SK-N-SH treated with all-trans-retinoic acid at 6 μM for 48 hours (cell line): ENCODE measurements at regions not wholly inside any gene's neighbourhood (a gene's known extent, or its start where the extent isn't known, plus 50 kb on each side); places are given as distances from the start of the nearest gene placed in this dataset.

Experiments
- ATAC-seq: fragments of 200-7000 bp; cut with Tn5 transposase; 3 replicates; pipeline ENCODE4 v1.9.1; 2020; ENCODE audit warnings: mild to moderate bottlenecking, moderate library complexity
- ARNTL ChIP-seq: fragments of 450-650 bp; formaldehyde crosslinking; IDR thresholded peaks from 2 replicates; pipeline ENCODE4 v1.5.0; 2020; ENCODE audit warnings: low read depth, mild to moderate bottlenecking, moderate library complexity, borderline replicate concordance
- BACH2 ChIP-seq: fragments of 250-450 bp; sonication (Bioruptor Pico); IDR thresholded peaks from 2 replicates; pipeline ENCODE4 v1.9.0; 2021; ENCODE audit warnings: mild to moderate bottlenecking, borderline replicate concordance
- CSDC2 ChIP-seq: fragments of 250-450 bp; sonication (Bioruptor Pico); IDR thresholded peaks from 2 replicates; pipeline ENCODE4 v1.5.0; 2020; ENCODE audit warnings: mild to moderate bottlenecking, moderate library complexity
- ESRRG ChIP-seq: fragments of 250-450 bp; sonication (Bioruptor Pico); IDR thresholded peaks from 2 replicates; pipeline ENCODE4 v1.6.1; 2021; ENCODE audit warnings: mild to moderate bottlenecking
- GLIS3 ChIP-seq: fragments of 250-450 bp; sonication (Bioruptor Pico); IDR thresholded peaks from 2 replicates; pipeline ENCODE4 v1.5.0; 2020; ENCODE audit warnings: mild to moderate bottlenecking, moderate library complexity
- ISL1 ChIP-seq: fragments of 250-450 bp; sonication (Bioruptor Pico); IDR thresholded peaks from 2 replicates; pipeline ENCODE4 v2.1.2; 2022; ENCODE audit warnings: mild to moderate bottlenecking, moderate library complexity
- OSR1 ChIP-seq: fragments of 250-450 bp; sonication (Bioruptor Pico); IDR thresholded peaks from 2 replicates; pipeline ENCODE4 v1.8.0; 2022; ENCODE audit warnings: moderate library complexity, mild to moderate bottlenecking, inconsistent platforms
- RARB ChIP-seq: fragments of 250-450 bp; sonication (Bioruptor Pico); IDR thresholded peaks from 2 replicates; pipeline ENCODE4 v1.8.0; 2021; ENCODE audit warnings: mild to moderate bottlenecking, moderate library complexity
- SNAI2 ChIP-seq: fragments of 250-450 bp; sonication (Bioruptor Pico); IDR thresholded peaks from 2 replicates; pipeline ENCODE4 v1.5.0; 2020; ENCODE audit warnings: mild to moderate bottlenecking, moderate library complexity
- TCF4 ChIP-seq: fragments of 250-450 bp; sonication (Bioruptor Pico); IDR thresholded peaks from 2 replicates; pipeline ENCODE4 v1.8.0; 2021; ENCODE audit warnings: mild to moderate bottlenecking, moderate library complexity, borderline replicate concordance
- TOX ChIP-seq: fragments of 250-450 bp; sonication (Bioruptor Pico); IDR thresholded peaks from 2 replicates; pipeline ENCODE4 v1.8.0; 2021; ENCODE audit warnings: mild to moderate bottlenecking, moderate library complexity, borderline replicate concordance
- ZC3H10 ChIP-seq: fragments of 250-450 bp; sonication (Bioruptor Pico); IDR thresholded peaks from 2 replicates; pipeline ENCODE4 v1.5.1; 2021; ENCODE audit warnings: mild to moderate bottlenecking, moderate library complexity
- ZFP3 ChIP-seq: fragments of 250-450 bp; sonication (Bioruptor Pico); IDR thresholded peaks from 2 replicates; pipeline ENCODE4 v1.5.0; 2020; ENCODE audit warnings: mild to moderate bottlenecking, moderate library complexity
- ZFP30 ChIP-seq: fragments of 450-650 bp; formaldehyde crosslinking; IDR thresholded peaks from 2 replicates; pipeline ENCODE4 v1.5.0; 2022; ENCODE audit warnings: mild to moderate bottlenecking, moderate library complexity
- ZNF565 ChIP-seq: fragments of 450-650 bp; formaldehyde crosslinking; conservative IDR thresholded peaks from 2 replicates; pipeline ENCODE4 v1.5.0; 2020; ENCODE audit warnings: low read depth, mild to moderate bottlenecking, moderate library complexity
- ZNF70 ChIP-seq: fragments of 450-650 bp; formaldehyde crosslinking; IDR thresholded peaks from 2 replicates; pipeline ENCODE4 v1.5.0; 2020; ENCODE audit warnings: mild to moderate bottlenecking, moderate library complexity
- ZNF8 ChIP-seq: fragments of 450-650 bp; formaldehyde crosslinking; IDR thresholded peaks from 2 replicates; pipeline ENCODE4 v1.5.0; 2020; ENCODE audit warnings: mild to moderate bottlenecking, moderate library complexity
- TF ChIP-seq, protein P1 (sequence below): fragments of 250-450 bp; sonication (Bioruptor Pico); IDR thresholded peaks from 2 replicates; pipeline ENCODE4 v1.5.0; 2020; ENCODE audit warnings: mild to moderate bottlenecking, moderate library complexity
- TF ChIP-seq, protein P2 (sequence below): fragments of 250-450 bp; sonication (Bioruptor Pico); IDR thresholded peaks from 2 replicates; pipeline ENCODE4 v1.5.1; 2021; ENCODE audit warnings: mild to moderate bottlenecking, moderate library complexity
- TF ChIP-seq, protein P3 (sequence below): fragments of 250-450 bp; sonication (Bioruptor Pico); IDR thresholded peaks from 2 replicates; pipeline ENCODE4 v1.8.0; 2020; ENCODE audit warnings: mild to moderate bottlenecking, moderate library complexity, borderline replicate concordance
- TF ChIP-seq, protein P4 (sequence below): fragments of 250-450 bp; sonication (Bioruptor Pico); IDR thresholded peaks from 2 replicates; pipeline ENCODE4 v1.8.0; 2021; ENCODE audit warnings: low read depth, mild to moderate bottlenecking, moderate library complexity, borderline replicate concordance

DNA sequence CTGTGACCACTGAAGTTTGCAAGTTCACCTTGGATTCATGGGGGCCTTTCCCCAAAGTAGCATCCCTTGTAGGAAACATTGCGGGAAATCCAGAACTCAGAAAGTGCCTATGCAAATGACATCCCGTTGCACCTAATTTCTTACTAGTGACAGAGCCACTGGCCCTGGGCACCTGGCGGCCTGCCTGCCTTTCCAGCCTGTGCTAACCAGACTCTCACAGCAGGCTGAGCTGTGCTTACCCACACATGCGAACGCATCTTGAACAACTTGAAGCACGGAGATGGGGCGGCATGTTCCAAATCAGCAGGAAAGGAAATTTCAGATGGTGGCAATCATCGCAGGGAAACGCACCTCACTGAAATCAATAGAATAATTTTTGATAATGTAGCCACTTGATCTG is 405.8 kb downstream of the TMEM182 start:
- no peak for ATAC-seq
- TF ChIP-seq, protein P1, sequence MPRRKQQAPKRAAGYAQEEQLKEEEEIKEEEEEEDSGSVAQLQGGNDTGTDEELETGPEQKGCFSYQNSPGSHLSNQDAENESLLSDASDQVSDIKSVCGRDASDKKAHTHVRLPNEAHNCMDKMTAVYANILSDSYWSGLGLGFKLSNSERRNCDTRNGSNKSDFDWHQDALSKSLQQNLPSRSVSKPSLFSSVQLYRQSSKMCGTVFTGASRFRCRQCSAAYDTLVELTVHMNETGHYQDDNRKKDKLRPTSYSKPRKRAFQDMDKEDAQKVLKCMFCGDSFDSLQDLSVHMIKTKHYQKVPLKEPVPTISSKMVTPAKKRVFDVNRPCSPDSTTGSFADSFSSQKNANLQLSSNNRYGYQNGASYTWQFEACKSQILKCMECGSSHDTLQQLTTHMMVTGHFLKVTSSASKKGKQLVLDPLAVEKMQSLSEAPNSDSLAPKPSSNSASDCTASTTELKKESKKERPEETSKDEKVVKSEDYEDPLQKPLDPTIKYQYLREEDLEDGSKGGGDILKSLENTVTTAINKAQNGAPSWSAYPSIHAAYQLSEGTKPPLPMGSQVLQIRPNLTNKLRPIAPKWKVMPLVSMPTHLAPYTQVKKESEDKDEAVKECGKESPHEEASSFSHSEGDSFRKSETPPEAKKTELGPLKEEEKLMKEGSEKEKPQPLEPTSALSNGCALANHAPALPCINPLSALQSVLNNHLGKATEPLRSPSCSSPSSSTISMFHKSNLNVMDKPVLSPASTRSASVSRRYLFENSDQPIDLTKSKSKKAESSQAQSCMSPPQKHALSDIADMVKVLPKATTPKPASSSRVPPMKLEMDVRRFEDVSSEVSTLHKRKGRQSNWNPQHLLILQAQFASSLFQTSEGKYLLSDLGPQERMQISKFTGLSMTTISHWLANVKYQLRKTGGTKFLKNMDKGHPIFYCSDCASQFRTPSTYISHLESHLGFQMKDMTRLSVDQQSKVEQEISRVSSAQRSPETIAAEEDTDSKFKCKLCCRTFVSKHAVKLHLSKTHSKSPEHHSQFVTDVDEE (CRISPR knock-in tag): no peak
- TF ChIP-seq TOX (CRISPR knock-in tag): no peak
- TF ChIP-seq OSR1 (CRISPR knock-in tag): no peak
- TF ChIP-seq RARB (CRISPR knock-in tag): no peak
- TF ChIP-seq ARNTL (CRISPR knock-in tag): no peak
- TF ChIP-seq, all 23 proteins: peak for 0

DNA sequence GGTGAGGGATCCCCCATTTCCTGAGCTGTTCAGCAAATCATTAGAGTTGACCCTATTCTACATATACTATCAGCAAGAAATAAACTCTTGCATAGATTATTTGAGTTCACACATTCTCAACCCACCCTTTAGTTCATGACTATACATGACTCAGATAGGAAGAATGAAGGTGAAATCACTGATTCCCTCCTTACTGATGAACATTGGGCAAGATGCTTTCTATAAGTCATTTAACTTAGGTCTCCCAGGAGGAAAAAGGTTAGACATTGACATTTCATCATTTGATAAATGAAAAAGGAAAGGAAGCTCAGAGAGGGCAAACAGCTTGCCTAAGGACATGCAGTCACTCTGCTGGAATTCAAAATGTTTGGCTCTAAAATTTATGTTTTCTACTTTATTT is 408.0 kb downstream of the TMEM182 start:
- no peak for ATAC-seq
- no peak for TF ChIP-seq ESRRG

DNA sequence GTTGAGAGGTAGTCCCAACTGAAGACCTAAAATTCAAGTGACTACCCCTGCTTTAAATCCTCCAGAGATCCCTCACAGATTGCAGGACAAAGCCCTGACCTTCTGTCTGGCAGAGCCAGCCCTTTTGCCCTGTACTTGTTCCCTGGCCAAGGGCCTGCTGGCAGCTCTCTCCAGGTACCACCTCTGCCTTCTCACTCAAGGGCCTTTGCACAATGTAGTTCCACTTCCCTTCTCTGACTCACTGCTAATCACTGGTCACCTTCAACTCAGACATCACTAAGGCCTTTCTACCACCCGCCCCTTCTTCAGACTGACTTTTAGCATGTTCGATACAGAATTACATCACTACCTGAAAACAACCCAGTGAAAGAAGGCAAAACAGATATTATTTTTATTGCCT is 411.0 kb downstream of the TMEM182 start:
- no peak for ATAC-seq
- TF ChIP-seq, protein P1 (CRISPR knock-in tag): no peak
- TF ChIP-seq ZC3H10 (CRISPR knock-in tag): no peak
- TF ChIP-seq TCF4 (CRISPR knock-in tag): no peak
- TF ChIP-seq ZFP3 (CRISPR knock-in tag): no peak
- TF ChIP-seq GLIS3: no peak
- TF ChIP-seq OSR1 (CRISPR knock-in tag): no peak
- TF ChIP-seq BACH2 (CRISPR knock-in tag): no peak
- no peak for TF ChIP-seq ZFP30 (CRISPR knock-in tag)
- TF ChIP-seq, protein P2, sequence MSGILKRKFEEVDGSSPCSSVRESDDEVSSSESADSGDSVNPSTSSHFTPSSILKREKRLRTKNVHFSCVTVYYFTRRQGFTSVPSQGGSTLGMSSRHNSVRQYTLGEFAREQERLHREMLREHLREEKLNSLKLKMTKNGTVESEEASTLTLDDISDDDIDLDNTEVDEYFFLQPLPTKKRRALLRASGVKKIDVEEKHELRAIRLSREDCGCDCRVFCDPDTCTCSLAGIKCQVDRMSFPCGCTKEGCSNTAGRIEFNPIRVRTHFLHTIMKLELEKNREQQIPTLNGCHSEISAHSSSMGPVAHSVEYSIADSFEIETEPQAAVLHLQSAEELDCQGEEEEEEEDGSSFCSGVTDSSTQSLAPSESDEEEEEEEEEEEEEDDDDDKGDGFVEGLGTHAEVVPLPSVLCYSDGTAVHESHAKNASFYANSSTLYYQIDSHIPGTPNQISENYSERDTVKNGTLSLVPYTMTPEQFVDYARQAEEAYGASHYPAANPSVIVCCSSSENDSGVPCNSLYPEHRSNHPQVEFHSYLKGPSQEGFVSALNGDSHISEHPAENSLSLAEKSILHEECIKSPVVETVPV (CRISPR knock-in tag): no peak
- no peak for TF ChIP-seq ZNF8 (CRISPR knock-in tag)
- TF ChIP-seq CSDC2 (CRISPR knock-in tag): no peak
- TF ChIP-seq, protein P3, sequence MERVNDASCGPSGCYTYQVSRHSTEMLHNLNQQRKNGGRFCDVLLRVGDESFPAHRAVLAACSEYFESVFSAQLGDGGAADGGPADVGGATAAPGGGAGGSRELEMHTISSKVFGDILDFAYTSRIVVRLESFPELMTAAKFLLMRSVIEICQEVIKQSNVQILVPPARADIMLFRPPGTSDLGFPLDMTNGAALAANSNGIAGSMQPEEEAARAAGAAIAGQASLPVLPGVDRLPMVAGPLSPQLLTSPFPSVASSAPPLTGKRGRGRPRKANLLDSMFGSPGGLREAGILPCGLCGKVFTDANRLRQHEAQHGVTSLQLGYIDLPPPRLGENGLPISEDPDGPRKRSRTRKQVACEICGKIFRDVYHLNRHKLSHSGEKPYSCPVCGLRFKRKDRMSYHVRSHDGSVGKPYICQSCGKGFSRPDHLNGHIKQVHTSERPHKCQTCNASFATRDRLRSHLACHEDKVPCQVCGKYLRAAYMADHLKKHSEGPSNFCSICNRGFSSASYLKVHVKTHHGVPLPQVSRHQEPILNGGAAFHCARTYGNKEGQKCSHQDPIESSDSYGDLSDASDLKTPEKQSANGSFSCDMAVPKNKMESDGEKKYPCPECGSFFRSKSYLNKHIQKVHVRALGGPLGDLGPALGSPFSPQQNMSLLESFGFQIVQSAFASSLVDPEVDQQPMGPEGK (CRISPR knock-in tag): no peak
- TF ChIP-seq SNAI2: no peak
- no peak for TF ChIP-seq ZNF70 (CRISPR knock-in tag)
- TF ChIP-seq ISL1 (CRISPR knock-in tag): no peak
- no peak for TF ChIP-seq RARB (CRISPR knock-in tag)
- no peak for TF ChIP-seq ZNF565 (CRISPR knock-in tag)
- TF ChIP-seq, protein P4, sequence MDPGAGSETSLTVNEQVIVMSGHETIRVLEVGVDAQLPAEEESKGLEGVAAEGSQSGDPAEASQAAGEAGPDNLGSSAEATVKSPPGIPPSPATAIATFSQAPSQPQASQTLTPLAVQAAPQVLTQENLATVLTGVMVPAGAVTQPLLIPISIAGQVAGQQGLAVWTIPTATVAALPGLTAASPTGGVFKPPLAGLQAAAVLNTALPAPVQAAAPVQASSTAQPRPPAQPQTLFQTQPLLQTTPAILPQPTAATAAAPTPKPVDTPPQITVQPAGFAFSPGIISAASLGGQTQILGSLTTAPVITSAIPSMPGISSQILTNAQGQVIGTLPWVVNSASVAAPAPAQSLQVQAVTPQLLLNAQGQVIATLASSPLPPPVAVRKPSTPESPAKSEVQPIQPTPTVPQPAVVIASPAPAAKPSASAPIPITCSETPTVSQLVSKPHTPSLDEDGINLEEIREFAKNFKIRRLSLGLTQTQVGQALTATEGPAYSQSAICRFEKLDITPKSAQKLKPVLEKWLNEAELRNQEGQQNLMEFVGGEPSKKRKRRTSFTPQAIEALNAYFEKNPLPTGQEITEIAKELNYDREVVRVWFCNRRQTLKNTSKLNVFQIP (CRISPR knock-in tag): no peak
- TF ChIP-seq, all 23 proteins: peak for 0
